GM21390 (cell line): ENCODE measurements at regions not wholly inside any gene's neighbourhood (a gene's known extent, or its start where the extent isn't known, plus 50 kb on each side); places are given as distances from the start of the nearest gene placed in this dataset.
"Not testable (repeated sequence)": the region's sequence is repeated elsewhere in the genome, so short reads cannot be mapped to it uniquely, and the experiment has no call there.

ENCODE experiments used
- ATAC-seq: cut with Tn5 transposase; IDR thresholded peaks from one replicate; pipeline ENCODE4 v1.9.1; 2021; ENCODE audit not compliant: unreplicated experiment

DNA sequence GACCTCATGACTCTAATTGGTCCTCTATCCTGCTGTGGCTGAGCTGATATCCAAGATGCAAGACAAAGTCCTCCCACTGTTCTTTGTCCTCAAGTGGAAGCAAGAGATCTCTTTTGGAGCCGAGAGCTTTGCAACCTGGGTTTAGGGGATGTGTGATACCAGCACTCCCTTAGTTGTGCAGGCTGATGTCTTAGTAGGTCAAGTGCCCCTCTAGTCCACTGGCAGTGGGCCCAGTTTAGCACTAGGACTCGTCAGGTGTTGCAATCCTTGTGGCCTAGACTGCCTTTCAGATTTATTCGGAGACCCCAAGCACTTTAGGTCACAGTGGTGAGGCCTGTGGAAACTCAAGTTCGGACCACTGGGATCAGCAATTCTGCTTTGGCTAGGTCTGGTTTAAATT lies 64.0 kb downstream of the GPRASP3 start:
- ATAC-seq: no peak

DNA sequence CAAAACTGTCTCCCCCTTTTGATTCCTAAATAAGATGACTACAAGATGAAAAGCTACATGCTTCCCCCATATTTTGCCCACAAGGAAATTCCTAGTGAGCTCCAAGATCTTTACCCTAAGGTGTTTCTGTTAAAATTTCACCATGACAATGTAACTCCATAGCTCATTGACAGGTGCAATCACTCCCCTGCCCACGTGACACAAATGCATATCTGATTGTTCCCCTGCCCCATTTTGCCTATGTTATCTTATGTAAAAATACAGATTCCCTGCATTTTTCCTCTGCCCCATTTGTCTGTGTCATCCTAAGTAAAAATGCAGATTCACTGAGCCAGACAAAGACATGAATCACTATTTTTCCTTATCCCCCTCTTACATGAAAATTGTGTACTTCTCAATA lies 66.7 kb downstream of the GPRASP3 start:
- ATAC-seq: no peak

DNA sequence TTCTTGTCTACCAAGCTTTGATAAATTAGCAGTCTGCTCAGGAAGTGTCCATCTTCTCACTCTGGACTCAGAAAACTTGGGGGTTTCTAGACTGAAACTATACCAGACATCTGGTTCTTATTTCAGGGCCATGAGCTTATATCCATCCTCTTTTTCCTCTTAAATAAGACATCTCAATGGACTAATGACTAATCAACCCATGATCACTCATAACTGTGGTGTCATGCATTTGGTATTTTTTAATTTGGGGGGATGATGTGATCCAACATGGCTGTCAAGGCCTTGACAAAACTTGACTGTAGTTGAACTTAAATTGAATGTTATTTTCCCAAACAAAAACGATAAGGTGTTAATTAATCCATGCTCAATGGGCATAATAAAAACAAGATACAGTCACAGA lies 87.8 kb downstream of the GPRASP3 start:
- no peak for ATAC-seq

DNA sequence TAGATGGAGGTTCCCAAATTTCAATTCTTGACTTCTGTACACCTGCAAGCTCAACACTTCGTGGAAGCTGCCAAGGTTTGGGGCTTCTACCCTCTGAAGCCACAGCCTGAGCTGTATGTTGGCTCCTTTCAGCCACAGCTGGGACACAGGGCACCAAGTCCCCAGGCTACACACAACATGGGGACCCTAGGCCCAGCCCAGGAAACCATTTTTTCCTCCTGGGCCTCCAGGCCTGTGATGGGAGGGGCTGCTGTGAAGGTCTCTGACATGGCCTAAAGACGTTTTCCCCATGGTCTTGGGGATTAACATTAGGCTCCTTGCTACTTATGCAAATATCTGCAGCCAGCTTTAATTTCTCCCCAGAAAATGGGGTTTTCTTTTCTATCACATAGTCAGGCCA lies 97.7 kb downstream of the GPRASP3 start:
- ATAC-seq: not testable (repeated sequence)

DNA sequence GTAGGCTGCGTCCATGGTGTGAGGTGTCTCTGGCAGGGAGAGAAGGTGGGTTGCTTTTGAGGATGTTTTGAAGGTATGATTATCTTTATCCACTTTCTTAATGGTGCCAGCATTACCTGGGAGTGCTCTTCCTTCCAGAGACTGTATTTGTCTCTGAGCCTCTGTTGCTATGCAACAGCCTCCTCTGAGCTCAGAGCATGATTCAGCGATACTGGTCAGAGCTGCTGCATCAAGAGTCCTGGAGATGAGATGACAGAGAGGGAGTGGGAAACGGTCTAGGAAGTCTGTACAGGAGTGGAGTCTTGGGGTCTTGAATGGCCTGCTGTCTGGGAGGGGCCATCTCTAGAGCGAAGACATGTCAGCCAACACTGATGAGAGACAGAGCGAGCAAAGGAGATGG lies 104.4 kb upstream of the RAB40AL start:
- no peak for ATAC-seq

DNA sequence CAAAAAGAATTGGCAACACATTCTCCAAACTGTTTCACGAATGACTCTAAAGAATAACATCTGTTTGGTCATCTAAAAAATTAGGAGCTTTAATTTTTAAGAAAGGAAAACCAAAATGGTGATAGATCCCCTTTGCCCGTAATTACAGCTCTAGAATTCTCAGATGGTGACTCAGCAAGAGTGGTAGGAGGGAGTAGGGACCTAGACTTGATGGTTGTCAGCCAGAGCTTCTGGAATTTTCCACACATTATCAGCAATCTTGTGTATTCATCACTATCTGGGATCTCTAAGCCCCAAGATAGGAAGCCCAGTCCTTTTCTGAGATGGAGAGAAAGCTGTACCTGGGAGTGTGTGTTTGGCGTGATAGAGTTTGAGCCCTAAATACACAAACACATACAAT lies 103.9 kb upstream of the RAB40AL start:
- ATAC-seq: no peak

DNA sequence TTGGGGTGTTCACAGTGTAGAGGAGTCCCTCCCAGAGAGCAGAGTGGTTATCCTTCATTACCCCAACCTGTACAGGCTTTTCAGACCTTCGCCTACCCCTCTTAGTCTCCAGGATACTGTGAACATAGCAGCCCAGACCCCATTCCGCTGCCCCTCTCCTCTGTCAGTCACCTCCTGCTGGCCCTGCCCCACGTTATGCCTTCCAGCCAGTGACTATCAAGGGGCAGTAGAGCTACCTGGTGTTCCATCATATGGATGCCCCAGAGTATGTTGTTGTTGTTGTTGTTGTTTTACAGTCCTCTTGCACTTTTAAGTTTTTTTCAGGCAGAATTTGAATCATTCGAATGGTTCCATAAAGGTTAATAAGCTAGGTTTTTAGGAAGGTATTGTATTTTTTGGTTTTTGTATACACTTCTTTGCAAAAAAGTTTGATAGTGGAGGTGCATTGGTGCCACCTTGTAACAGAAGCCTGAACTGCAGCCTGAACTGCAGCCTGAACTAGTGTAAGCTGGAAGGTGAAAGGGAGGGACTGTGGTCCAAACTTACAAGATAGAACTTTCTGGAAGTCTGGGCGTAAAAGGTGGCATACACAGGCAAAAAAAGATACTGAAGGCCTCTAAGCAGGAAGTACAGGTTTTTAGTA lies 101.4 kb upstream of the RAB40AL start:
- no peak for ATAC-seq

DNA sequence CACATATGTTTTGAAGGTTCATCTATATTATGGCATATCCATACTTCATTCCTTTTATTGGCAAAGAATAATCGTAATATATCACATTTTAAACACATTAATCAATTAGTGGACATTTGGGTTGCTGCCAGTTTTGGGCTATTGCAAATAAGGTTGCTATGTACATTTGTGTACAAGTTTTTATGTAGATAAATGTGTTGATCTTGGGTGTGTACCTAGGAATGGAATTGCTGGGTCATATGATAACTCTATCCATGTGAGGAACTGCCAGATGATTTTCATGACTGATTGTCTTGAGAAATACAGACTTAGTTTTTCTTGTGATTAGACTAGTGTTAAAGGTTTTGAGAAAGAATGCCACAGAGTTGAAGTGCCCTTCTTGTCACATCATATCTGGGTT lies 99.2 kb upstream of the RAB40AL start:
- ATAC-seq: no peak

DNA sequence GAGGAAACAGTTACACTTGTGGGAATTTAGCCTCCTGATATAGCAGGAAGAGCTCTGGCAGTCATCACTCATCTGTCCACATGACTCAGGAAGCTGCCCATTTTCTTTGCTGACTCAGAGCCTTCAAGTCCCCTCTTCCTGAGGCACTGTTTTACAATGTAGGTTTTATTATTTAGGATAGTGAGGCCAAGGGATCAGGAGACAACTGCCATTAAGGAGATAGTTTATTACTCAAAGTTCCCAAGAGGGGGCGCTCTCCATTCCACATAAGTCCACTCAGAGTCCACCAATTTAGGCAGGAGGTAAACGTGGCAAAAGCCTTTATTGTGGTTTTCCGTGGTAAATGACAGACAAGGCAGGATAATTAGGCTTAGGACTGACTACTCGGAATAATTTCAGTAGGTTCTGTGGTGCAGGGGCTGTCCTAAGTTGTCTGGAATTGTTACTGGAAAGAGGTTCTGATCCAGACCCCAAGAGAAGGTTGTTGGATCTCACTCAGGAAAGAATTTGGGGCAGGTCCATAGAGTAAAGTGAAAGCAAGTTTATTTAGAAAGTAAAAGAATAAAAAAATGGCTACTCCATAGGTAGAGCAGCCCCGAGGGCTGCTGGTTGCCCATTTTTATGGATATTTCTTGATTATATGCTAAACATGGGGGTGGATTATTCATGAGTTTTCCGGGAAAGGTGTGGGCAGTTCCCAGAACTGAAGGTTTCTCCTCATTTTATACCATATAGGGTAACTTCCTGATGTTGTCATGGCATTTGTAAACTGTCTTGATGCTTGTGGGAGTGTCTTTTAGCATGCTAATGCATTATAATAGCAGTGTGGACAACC lies 96.0 kb upstream of the RAB40AL start:
- no peak for ATAC-seq

DNA sequence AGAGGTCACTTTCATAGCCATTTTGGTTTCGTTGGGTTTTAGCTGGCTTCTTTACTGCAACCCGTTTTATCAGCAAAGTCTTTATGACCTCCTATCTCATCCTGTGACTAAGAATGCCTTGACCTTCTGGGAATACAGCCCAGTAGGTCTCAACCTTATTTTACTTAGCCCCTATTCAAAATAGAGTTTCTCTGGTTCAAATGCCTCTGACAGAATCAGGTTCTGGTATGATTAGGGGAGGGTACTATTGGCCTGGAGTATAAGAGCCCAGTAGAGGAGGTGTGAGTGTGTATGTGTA lies 95.4 kb upstream of the RAB40AL start:
- no peak for ATAC-seq

DNA sequence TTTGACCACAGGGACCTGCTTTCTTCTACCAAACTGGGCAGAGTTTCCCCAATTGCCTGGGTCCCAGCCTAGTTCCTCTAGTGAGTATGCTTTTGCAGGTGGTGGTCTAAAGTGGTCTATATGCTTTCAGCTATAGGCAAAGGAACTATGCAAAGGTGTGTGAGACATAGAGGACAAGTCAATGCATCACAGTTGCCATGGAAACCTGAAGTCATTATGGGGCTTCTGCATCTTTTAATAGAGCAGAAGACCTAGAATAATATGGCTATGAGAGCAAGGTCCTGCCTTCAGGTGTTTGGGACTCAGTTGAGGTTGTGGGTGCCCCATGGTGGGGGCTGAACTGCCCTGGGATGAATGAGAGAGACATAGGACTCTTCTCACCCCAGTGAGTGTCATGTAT lies 92.1 kb upstream of the RAB40AL start:
- ATAC-seq: no peak

DNA sequence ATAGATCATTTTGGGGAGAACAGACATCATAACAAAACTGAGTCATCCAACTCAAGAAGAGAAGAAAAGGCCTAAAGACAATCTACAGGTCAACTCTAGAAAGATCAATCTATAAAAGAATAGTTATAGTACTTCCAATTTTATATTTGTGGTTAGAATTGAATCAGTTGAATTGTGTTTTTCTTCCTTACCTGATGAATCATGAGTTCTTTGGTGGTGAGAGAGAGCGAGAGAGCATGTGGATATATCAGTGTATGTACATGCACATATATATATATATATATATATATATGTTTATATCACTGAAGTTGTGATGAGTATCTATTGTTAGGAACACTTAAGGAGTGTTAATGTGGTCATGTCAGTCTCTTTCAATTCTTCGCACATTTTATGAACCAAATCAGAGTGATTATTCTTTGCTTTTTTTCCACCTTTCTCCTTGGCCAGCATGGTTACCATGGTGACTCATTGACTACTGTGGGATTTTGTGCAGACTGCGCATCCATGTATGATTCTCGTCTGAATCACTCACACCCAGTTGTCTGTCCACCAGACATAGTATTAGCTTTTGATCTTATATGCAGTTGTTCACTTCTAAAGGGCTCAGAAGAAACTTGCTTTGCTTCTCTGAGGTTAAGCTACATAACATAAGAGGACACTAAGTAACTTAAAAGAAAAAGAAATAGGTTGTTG lies 90.4 kb upstream of the RAB40AL start:
- no peak for ATAC-seq

DNA sequence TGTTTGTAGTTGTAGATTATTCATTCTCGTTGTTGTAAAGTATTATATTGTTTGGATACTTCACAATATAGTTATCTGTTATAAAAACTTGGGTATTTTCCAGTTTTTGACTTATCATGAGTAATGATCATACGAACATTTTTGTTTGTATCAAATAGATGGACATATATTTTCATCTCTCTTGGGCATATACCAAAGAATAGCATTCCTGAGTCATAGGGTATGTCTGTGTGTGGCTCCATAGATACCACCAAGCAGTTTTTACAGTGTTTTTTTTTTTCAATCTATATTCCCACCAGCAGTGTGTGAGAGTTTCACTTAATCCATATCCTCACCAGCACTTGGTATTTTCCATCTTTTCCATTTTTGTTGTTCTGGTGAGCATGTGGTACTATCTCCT lies 89.7 kb upstream of the RAB40AL start:
- ATAC-seq: no peak

DNA sequence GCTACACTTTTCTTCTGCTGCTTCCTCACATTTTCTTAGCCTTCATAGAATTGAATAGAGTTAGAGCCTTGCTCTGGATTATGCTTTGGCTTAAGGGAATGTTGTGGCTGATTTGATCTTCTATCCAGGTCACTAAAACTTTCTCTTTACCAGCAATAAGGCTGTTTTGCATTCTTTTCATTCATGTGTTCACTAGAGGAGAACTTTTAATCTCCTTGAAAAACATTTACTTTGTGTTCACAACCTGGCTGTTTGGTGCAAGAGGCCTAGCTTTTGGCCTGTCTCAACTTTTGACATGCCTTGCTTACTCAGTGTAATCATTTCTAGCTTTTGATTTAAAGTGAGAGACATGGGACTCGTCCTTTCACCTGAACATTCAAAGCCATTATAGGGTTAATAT lies 87.7 kb upstream of the RAB40AL start:
- no peak for ATAC-seq

DNA sequence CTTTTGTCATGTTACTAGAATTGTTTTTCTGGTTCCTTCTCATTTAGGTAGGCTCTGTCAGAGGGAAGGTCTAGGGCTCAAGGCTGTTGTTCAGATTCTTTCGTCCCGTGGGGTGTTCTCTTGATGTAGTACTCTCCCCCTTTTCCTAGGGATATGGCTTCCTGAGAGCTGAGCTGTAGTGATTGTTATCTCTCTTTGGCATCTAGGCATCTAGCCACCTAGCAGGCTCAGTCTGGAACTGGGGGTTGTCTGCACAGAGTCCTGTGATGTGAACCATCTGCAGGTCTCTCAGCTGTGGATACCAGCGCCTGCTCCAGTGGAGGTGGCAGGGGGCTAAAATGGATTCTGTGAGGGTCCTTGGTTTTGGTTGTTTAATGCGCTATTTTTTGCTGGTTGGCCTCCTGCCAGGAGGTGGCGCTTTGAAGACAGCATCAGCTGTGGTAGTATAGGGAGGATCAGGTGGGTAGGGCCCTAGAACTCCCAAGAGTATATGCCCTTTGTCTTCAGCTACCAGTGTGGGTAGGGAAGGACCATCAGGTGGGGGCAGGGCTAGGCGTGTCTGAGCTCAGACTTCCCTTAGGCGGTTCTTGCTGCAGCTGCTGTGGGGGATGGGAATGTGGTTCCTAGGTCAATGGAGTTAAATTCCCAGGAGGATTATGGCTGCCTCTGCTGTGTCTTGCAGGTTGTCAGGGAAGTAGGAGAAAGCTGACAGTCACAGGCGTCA lies 78.1 kb upstream of the RAB40AL start:
- not testable (repeated sequence) for ATAC-seq

DNA sequence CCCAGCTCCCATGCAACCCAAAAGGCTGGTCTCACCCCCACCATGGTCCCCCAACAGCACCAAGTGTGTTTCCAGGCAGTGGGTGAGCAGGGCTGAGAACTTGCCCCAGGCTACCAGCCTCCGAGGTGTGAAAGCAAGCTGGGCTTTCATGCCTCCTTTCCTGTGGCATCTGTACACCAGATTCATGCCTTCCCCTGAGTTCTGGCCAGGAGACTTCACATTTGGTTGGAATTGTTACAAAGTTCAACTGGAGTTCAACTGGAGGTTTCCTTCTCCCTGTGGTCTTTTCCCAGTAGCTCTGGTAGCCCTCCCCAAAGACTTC lies 77.6 kb upstream of the RAB40AL start:
- ATAC-seq: no peak

DNA sequence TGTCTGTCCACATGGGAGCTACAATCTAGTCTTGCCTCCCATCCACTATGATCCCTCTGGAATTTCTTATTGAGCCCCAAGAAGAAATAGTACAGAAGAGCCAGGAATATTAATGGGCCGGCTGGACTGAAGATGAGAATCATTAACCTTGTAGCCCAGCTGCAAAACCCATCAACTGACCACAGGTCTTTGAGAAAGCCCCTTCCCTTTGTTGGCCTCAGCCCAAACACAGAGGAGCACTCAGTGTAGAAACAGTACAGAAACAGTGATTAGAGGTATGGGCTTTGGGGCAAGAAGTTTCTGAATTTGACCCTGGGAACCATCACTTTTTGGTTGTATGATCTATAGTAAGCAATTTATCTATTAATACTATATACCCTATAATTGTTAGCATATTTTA lies 76.8 kb upstream of the RAB40AL start:
- no peak for ATAC-seq

DNA sequence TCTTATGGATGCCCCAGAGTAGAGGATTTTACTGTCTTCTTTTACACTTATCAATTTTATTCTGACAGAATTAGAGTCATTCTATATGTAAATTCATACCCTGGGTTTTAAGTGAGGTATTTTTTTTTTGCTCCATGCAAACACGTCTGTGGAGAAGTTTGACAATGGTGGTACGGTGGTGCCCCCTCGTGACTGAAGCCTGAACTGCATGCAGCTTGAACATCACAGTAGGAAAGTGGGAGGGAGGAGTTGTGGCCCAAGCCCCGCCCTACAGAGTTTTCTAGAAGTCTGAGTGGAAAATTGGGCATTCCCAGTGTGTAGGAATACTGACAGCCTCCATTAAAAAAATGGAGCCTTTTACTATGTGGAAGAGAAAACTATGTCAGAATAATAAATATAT lies 73.3 kb upstream of the RAB40AL start:
- ATAC-seq: peak; percentile 97

DNA sequence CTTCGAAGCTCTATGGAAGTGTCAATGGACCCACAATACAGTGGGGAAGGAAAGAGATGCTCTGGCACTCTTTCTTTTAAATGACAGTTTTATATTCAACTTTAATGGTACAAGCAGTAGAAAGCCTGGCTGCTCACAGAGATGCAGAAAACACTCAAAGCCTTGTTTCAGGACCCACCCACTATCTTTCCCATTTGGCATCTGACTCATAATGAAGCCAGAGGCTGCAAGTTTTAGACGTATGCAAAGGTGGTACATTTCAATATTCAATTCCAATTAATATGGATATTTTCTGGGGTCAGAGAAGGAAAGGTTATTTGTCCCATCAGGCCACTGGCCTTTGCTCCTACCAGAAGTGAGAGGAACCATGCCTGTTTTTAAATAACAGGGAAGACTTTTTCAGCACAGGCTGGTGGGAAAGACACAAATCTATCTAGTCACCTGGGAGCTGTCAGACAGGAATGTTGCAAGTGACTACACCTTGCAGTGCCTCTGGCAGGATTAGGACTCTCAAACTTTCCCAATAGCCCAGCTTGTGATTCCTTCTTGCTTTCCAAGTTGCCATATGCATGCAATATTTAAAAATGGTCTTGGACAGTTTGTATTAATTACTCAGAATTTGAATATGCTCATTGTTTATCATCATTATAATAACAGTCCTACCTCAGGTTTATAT lies 70.0 kb upstream of the RAB40AL start:
- no peak for ATAC-seq

DNA sequence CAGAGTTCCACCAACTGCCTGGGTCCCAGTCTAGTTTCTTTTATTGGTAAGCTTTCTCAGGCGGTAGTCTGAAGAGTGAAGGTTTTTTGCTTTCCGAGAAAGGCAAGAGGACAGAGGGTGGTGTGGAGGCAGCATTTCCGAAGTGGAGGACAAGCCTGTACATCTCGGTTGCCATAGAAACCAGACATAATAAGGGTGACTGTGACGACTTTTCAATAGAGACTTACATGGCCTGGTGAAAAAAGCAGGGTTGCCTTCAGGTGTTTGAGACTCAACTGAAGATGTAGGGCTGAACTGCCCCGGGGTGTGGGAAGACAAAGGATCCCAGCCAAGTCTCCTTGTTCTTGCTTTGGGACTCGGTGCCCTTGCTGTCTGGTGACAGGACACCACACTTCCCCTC lies 53.6 kb upstream of the RAB40AL start:
- no peak for ATAC-seq
